Panc1 (cell line): ENCODE measurements at regions not wholly inside any gene's neighbourhood (a gene's known extent, or its start where the extent isn't known, plus 50 kb on each side); places are given as distances from the start of the nearest gene placed in this dataset.

Experiments
- ATAC-seq: fragments of 200-7000 bp; cut with Tn5 transposase; 2 replicates; pipeline ENCODE4 v1.9.1; 2020; ENCODE audit warnings: mild to moderate bottlenecking, moderate library complexity
- BruUV-seq: library from RNA; stranded (reverse); fragments of 400-500 nt; replicated peaks from 2 replicates; lab custom pipeline; 2021; lab: Mats Ljungman, UMichigan
- CTCF ChIA-PET: fragments of 300-600 bp; sonication (Branson Sonifier 250); formaldehyde crosslinking; loops from one replicate; lab custom pipeline; 2022; ENCODE audit warnings: antibody characterized with exemption; lab: Charles Lee
- POLR2A ChIA-PET: fragments of 300-600 bp; sonication (Branson Sonifier 250); formaldehyde crosslinking; loops from one replicate; lab custom pipeline; 2022; ENCODE audit warnings: antibody characterized with exemption; lab: Charles Lee
- DNase-seq: peaks from one replicate; pipeline ENCODE4 v3.0.0-alpha.2; 2010; ENCODE audit warnings: low read depth, low spot score
- H3K27ac ChIP-seq: 2 replicates; pipeline ENCODE4 v1.5.1; 2011; ENCODE audit warnings: mild to moderate bottlenecking, low read length, inconsistent platforms
- H3K27me3 ChIP-seq: fragments of 200-500 bp; sonication (Bioruptor generic); 2 replicates; pipeline ENCODE4 v1.6.0; 2014; ENCODE audit warnings: low read length, inconsistent platforms; ENCODE audit not compliant: control insufficient read depth, insufficient read depth
- H3K36me3 ChIP-seq: fragments of 200-500 bp; sonication (Bioruptor generic); 2 replicates; pipeline ENCODE4 v1.5.1; 2014; ENCODE audit warnings: inconsistent platforms, mild to moderate bottlenecking, low read length, moderate library complexity; ENCODE audit not compliant: control insufficient read depth, insufficient read depth
- H3K4me1 ChIP-seq: 2 replicates; pipeline ENCODE4 v1.5.1; 2011; ENCODE audit warnings: inconsistent platforms, mild to moderate bottlenecking, low read length, moderate library complexity; ENCODE audit not compliant: control insufficient read depth, insufficient read depth
- H3K4me3 ChIP-seq, 2 experiments: 2 replicates each; pipeline ENCODE4 v1.5.1; 2011 to 2012; ENCODE audit warnings: low read depth in 2 of 2, low read length in 2 of 2, mild to moderate bottlenecking in 2 of 2, inconsistent platforms in 1 of 2, moderate library complexity in 1 of 2
- H3K9me3 ChIP-seq: fragments of 200-500 bp; sonication (Bioruptor generic); 2 replicates; pipeline ENCODE4 v1.5.1; 2014; ENCODE audit warnings: low read depth, mild to moderate bottlenecking, inconsistent platforms, low read length, moderate library complexity; ENCODE audit not compliant: control insufficient read depth, insufficient read depth
- CTCF ChIP-seq: fragments of 450-650 bp; IDR thresholded peaks from 2 replicates; pipeline ENCODE4 v1.5.1; 2017; ENCODE audit warnings: mild to moderate bottlenecking
- POLR2AphosphoS5 ChIP-seq: IDR thresholded peaks from 2 replicates; pipeline ENCODE4 v1.6.1; 2012; ENCODE audit warnings: mild to moderate bottlenecking, low read depth, low read length, moderate library complexity
- REST ChIP-seq, 2 experiments: IDR thresholded peaks; 2 replicates each; pipeline ENCODE4 v1.6.1; 2011 to 2012; ENCODE audit warnings: low read depth in 2 of 2, control low read depth in 1 of 2, low read length in 1 of 2, mild to moderate bottlenecking in 1 of 2, moderate library complexity in 1 of 2; ENCODE audit not compliant: insufficient read depth in 1 of 2
- SIN3A ChIP-seq: IDR thresholded peaks from 2 replicates; pipeline ENCODE4 v1.6.1; 2012; ENCODE audit warnings: low read depth, mild to moderate bottlenecking, low read length, moderate library complexity, borderline replicate concordance; ENCODE audit not compliant: insufficient read depth
- TCF7L2 ChIP-seq: IDR thresholded peaks from 2 replicates; pipeline ENCODE4 v1.6.1; 2011; ENCODE audit warnings: mild to moderate bottlenecking, low read depth, low read length, inconsistent platforms
- in situ Hi-C: cut with HindIII; loops from 2 replicates; pipeline ENCODE4 v1.10.0; 2016; ENCODE audit warnings: low sequenced_read_pairs, low pct_unique_long_range_greater_than_20kb
- intact Hi-C: fragments of 100-400 bp; cut with micrococcal nuclease; formaldehyde crosslinking; loops from one replicate; pipeline ENCODE4 v1.10.0; 2022; ENCODE audit not compliant: unreplicated experiment

DNA sequence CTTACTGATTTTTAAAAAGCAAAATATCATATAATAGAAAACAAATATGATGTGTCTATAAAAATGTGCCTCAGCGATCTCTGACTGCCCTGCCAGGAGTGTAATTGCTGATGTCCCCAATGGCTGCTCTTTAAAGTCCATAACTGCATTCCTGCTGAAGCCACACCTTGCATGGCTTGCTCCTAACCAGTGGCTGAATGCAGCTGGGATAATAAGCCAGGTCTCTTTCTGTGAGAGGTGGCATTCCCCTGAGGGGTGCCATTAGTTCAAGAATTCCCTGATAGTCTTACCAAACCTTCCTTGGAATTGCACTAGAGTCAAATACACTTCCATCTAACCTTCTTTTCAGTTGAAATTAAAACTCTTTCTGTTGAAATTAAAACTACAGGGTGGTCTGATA, 125.8 kb upstream of the ZNF804A start:
- POLR2A ChIA-PET: interaction anchor here (0.6 kb wide), 1 partner anchor 168 kb away, joined by 5 read pairs; no protein-coding TSS in a partner anchor
- intact Hi-C loops (no loop called here), in situ Hi-C loops (no loop called here)
- TF ChIP-seq REST (IDR thresholded peaks at IDR 0.05; ENCODE audit: insufficient read depth in 1 of 2, low read depth in 2 of 2, low read length in 1 of 2): no peak
- TF ChIP-seq SIN3A: no peak
- TF ChIP-seq POLR2AphosphoS5: no peak
- no peak for TF ChIP-seq CTCF
- no peak for TF ChIP-seq TCF7L2
- no peak overlapping the region for H3K4me3 ChIP-seq
- BruUV-seq: no TSS peak
- no peaks in the 10 kb centered on the region for H3K4me1 ChIP-seq
- no peaks in the 10 kb centered on the region for H3K36me3 ChIP-seq
- DNase-seq (no peak), ATAC-seq (no peak)
- H3K27me3 ChIP-seq: no peaks in the 10 kb centered on the region
- no peak overlapping the region for H3K27ac ChIP-seq
- CTCF ChIA-PET: no interaction called here
- no peaks in the 10 kb centered on the region for H3K9me3 ChIP-seq

- DNase-seq: no peak
- ChIA-PET CTCF (no interaction called here), POLR2A (interaction anchor here (0.6 kb wide), 1 partner anchor 48 kb away, joined by 4 read pairs; no protein-coding TSS in a partner anchor)
- Histone ChIP-seq H3K27me3 (no peaks in the 10 kb centered on the region), H3K27ac (no peak overlapping the region), H3K4me1 (no peaks in the 10 kb centered on the region), H3K9me3 (peaks cover 5% of the 10 kb centered on the region; the same call in 1 of the 2 replicates), H3K36me3 (no peaks in the 10 kb centered on the region), H3K4me3 (no peak overlapping the region)
- no peak for TF ChIP-seq REST (IDR thresholded peaks at IDR 0.05; ENCODE audit: insufficient read depth in 1 of 2, low read depth in 2 of 2, low read length in 1 of 2)
- no peak for TF ChIP-seq TCF7L2
- TF ChIP-seq POLR2AphosphoS5: no peak
- no peak for TF ChIP-seq SIN3A
- TF ChIP-seq CTCF: no peak
- no TSS peak for BruUV-seq
- in situ Hi-C loops: no loop called here
- no peak for ATAC-seq
- intact Hi-C loops: no loop called here
These were observed 116.5 kb upstream of the ZNF804A start for GRCh38 chr2:184481865-184482264.
